HG02938 (cell line): ENCODE measurements at regions not wholly inside any gene's neighbourhood (a gene's known extent, or its start where the extent isn't known, plus 50 kb on each side); places are given as distances from the start of the nearest gene placed in this dataset.
"Not testable (repeated sequence)": the region's sequence is repeated elsewhere in the genome, so short reads cannot be mapped to it uniquely, and the experiment has no call there.

Experiments
- ATAC-seq: cut with Tn5 transposase; IDR thresholded peaks from one replicate; pipeline ENCODE4 v1.9.1; 2021; ENCODE audit warnings: mild to moderate bottlenecking, moderate library complexity; ENCODE audit not compliant: unreplicated experiment

- no peak for ATAC-seq
These were observed 148.5 kb upstream of the ATXN1 start for GRCh38 chr6:16909658-16910360.

GRCh38 chr6:16907991-16908390 lies 146.7 kb upstream of the ATXN1 start:
- ATAC-seq: no peak

- ATAC-seq: no peak
These were observed 143.7 kb upstream of the ATXN1 start for GRCh38 chr6:16904957-16905356.

GRCh38 chr6:16903470-16903869 lies 142.2 kb upstream of the ATXN1 start:
- no peak for ATAC-seq

- no peak for ATAC-seq
These were observed 141.2 kb upstream of the ATXN1 start for GRCh38 chr6:16902502-16902901.

GRCh38 chr6:16901782-16902181 lies 140.5 kb upstream of the ATXN1 start:
- no peak for ATAC-seq

- no peak for ATAC-seq
These were observed 140.0 kb upstream of the ATXN1 start for GRCh38 chr6:16901306-16901705.

GRCh38 chr6:16898640-16899396 lies 137.6 kb upstream of the ATXN1 start:
- ATAC-seq: no peak

GRCh38 chr6:16897669-16898068 lies 136.4 kb upstream of the ATXN1 start:
- ATAC-seq: no peak

- ATAC-seq: no peak
These were observed 133.0 kb upstream of the ATXN1 start for GRCh38 chr6:16894301-16894700.

GRCh38 chr6:16891110-16891509 lies 129.8 kb upstream of the ATXN1 start:
- ATAC-seq: not testable (repeated sequence)

GRCh38 chr6:16885411-16886160 lies 124.3 kb upstream of the ATXN1 start:
- ATAC-seq: no peak

- ATAC-seq: no peak
These were observed 123.3 kb upstream of the ATXN1 start for GRCh38 chr6:16884526-16884925.

GRCh38 chr6:16883414-16883813 lies 122.2 kb upstream of the ATXN1 start:
- ATAC-seq: no peak

- no peak for ATAC-seq
These were observed 121.0 kb upstream of the ATXN1 start for GRCh38 chr6:16882230-16882629.

GRCh38 chr6:16876852-16877251 lies 115.6 kb upstream of the ATXN1 start:
- not testable (repeated sequence) for ATAC-seq

GRCh38 chr6:16876201-16876600 lies 114.9 kb upstream of the ATXN1 start:
- no peak for ATAC-seq

GRCh38 chr6:16873698-16874097 lies 112.4 kb upstream of the ATXN1 start:
- ATAC-seq: no peak

GRCh38 chr6:16872543-16873235 lies 111.4 kb upstream of the ATXN1 start:
- no peak for ATAC-seq

- ATAC-seq: no peak
These were observed 109.8 kb upstream of the ATXN1 start for GRCh38 chr6:16871047-16871446.

GRCh38 chr6:16868968-16869367 lies 107.7 kb upstream of the ATXN1 start:
- no peak for ATAC-seq
